Epithelial cell of proximal tubule (primary cell): ENCODE measurements at regions not wholly inside any gene's neighbourhood (a gene's known extent, or its start where the extent isn't known, plus 50 kb on each side); places are given as distances from the start of the nearest gene placed in this dataset.
"Not testable (repeated sequence)": the region's sequence is repeated elsewhere in the genome, so short reads cannot be mapped to it uniquely, and the experiment has no call there.

Experiments
- DNase-seq: peaks from one replicate; pipeline ENCODE4 v3.0.0-alpha.2; 2011; ENCODE audit warnings: low read depth
- H3K4me3 ChIP-seq: 2 replicates; pipeline ENCODE4 v1.5.1; 2011; ENCODE audit warnings: low read depth, mild to moderate bottlenecking, low read length
- TF ChIP-seq, protein P1 (sequence below): conservative IDR thresholded peaks from 2 replicates; pipeline ENCODE4 v1.5.1; 2012; ENCODE audit warnings: low read depth, mild to moderate bottlenecking, low read length

- H3K4me3 ChIP-seq: no peak overlapping the region
- TF ChIP-seq, protein P1, sequence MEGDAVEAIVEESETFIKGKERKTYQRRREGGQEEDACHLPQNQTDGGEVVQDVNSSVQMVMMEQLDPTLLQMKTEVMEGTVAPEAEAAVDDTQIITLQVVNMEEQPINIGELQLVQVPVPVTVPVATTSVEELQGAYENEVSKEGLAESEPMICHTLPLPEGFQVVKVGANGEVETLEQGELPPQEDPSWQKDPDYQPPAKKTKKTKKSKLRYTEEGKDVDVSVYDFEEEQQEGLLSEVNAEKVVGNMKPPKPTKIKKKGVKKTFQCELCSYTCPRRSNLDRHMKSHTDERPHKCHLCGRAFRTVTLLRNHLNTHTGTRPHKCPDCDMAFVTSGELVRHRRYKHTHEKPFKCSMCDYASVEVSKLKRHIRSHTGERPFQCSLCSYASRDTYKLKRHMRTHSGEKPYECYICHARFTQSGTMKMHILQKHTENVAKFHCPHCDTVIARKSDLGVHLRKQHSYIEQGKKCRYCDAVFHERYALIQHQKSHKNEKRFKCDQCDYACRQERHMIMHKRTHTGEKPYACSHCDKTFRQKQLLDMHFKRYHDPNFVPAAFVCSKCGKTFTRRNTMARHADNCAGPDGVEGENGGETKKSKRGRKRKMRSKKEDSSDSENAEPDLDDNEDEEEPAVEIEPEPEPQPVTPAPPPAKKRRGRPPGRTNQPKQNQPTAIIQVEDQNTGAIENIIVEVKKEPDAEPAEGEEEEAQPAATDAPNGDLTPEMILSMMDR: no peak
- no peak for DNase-seq
These were observed 166.3 kb downstream of the DUSP10 start for GRCh38 chr1:221575605-221576004.

- TF ChIP-seq, protein P1: no peak
- no peak overlapping the region for H3K4me3 ChIP-seq
- no peak for DNase-seq
These were observed 165.6 kb downstream of the DUSP10 start for GRCh38 chr1:221576268-221576667.

GRCh38 chr1:221583465-221583864 is 158.4 kb downstream of the DUSP10 start:
- TF ChIP-seq, protein P1: no peak
- H3K4me3 ChIP-seq: no peak overlapping the region
- no peak for DNase-seq

GRCh38 chr1:221587013-221587412 is 154.9 kb downstream of the DUSP10 start:
- not testable (repeated sequence) for H3K4me3 ChIP-seq, DNase-seq

DNA sequence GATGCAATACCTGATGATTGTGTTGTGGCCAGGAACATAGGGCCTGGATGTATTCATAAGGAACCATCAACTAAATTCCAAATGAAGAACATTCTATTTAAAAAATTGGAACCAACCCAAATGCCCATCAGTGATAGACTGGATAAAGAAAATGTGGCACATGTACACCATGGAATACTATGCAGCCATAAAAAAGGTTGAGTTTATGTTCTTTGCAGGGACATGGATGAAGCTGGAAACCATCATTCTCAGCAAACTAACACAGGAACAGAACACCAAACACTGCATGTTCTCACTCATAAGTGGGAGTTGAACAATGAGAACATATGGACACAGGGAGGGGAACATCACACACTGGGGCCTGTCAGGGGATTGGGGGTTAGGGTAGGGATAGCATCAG is 150.6 kb downstream of the DUSP10 start:
- not testable (repeated sequence) for DNase-seq, H3K4me3 ChIP-seq

DNA sequence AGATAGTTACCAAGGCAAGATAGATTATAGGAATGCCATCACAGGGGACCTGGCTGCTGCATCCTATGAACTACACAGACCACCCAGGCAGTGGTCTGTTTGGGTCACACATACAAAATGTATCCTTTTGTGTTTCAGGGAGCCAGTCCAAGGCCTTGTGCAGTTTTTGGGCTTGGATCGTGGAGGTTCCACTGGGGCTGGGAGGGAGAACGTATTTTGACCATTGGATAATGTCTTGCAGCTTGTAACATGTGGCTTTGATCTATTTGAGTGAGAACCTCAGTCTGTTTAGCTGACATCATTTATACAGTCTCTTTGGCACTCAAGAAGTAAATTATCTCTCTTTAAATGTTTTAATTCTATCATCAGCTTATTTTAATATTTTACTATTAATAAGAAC is 147.3 kb downstream of the DUSP10 start:
- TF ChIP-seq, protein P1: no peak
- no peak overlapping the region for H3K4me3 ChIP-seq
- no peak for DNase-seq

- TF ChIP-seq, protein P1: no peak
- no peak overlapping the region for H3K4me3 ChIP-seq
- no peak for DNase-seq
These were observed 143.8 kb downstream of the DUSP10 start for GRCh38 chr1:221598122-221598521.

GRCh38 chr1:221601166-221601565 is 140.7 kb downstream of the DUSP10 start:
- no peak for DNase-seq
- TF ChIP-seq, protein P1: no peak
- H3K4me3 ChIP-seq: no peak overlapping the region
